ENCODE measurements at regions not wholly inside any gene's neighbourhood (a gene's known extent, or its start where the extent isn't known, plus 50 kb on each side); places are given as distances from the start of the nearest gene placed in this dataset.

GRCh38 chrY:19574939-19575338 is 169.6 kb downstream of the KDM5D start:
- TF ChIP-seq CTCF (IDR thresholded peaks at IDR 0.05): no peak
- no peak for TF ChIP-seq POLR2A (IDR thresholded peaks at IDR 0.05)
